GM12878 (cell line): ENCODE measurements at regions not wholly inside any gene's neighbourhood (a gene's known extent, or its start where the extent isn't known, plus 50 kb on each side); places are given as distances from the start of the nearest gene placed in this dataset.

Experiments used
- ATAC-seq: fragments of 200-7000 bp; cut with Tn5 transposase; 3 replicates; pipeline ENCODE4 v1.9.1; 2020; ENCODE audit warnings: mild to moderate bottlenecking, moderate library complexity
- BruUV-seq: library from RNA; stranded (reverse); fragments of 400-500 nt; replicated peaks from 2 replicates; lab custom pipeline; 2021; lab: Mats Ljungman, UMichigan
- CTCF ChIA-PET: fragments of 300-600 bp; sonication (Branson Sonifier 250); formaldehyde crosslinking; extraction: SDS; loops from one replicate; lab custom pipeline; 2021; ENCODE audit warnings: inconsistent platforms; lab: Yijun Ruan, JAX
- POLR2A ChIA-PET: fragments of 350-600 bp; formaldehyde crosslinking; extraction: SDS; loops from one replicate; lab custom pipeline; 2021; ENCODE audit warnings: inconsistent platforms; lab: Charles Lee
- RAD21 ChIA-PET: fragments of 300-600 bp; sonication (Branson Sonifier 250); formaldehyde crosslinking; loops from one replicate; lab custom pipeline; 2023; ENCODE audit warnings: antibody characterized with exemption; ENCODE audit not compliant: unreplicated experiment; lab: Charles Lee
- SMC1A ChIA-PET: fragments of 300-600 bp; sonication (Branson Sonifier 250); formaldehyde crosslinking; loops from one replicate; lab custom pipeline; 2023; ENCODE audit not compliant: unreplicated experiment, uncharacterized antibody; lab: Charles Lee
- DNase-seq: peaks from one replicate; pipeline ENCODE4 v3.0.0-alpha.2; 2011; ENCODE audit warnings: low read depth, low spot score
- FAIRE-seq: peaks from 3 replicates; lab custom pipeline; 2011; peaks lifted over from hg19 to GRCh38; lab: Jason Lieb, UNC
- H2AFZ ChIP-seq: 2 replicates; pipeline ENCODE4 v1.6.0; 2011; ENCODE audit warnings: low read depth, low read length, control low read depth; ENCODE audit not compliant: control insufficient read depth
- H3K27ac ChIP-seq: 2 replicates; pipeline ENCODE4 v1.5.1; 2011; ENCODE audit warnings: control low read depth; ENCODE audit not compliant: control insufficient read depth, insufficient read depth
- H3K27me3 ChIP-seq, 2 experiments: replicated peaks in 1 of 2; 2 replicates each; pipeline versions ENCODE4 v1.6.0 to v1.6.1; 2011; ENCODE audit warnings: low read length in 1 of 2; ENCODE audit not compliant: control insufficient read depth in 2 of 2, insufficient read depth in 2 of 2
- H3K36me3 ChIP-seq, 2 experiments: 2 replicates each; pipeline ENCODE4 v1.5.1; 2011; ENCODE audit warnings: low read length in 1 of 2; ENCODE audit not compliant: control insufficient read depth in 2 of 2, insufficient read depth in 2 of 2
- H3K4me1 ChIP-seq: 2 replicates; pipeline ENCODE4 v1.6.1; 2011; ENCODE audit warnings: mild to moderate bottlenecking, low read length, moderate library complexity, mixed read lengths; ENCODE audit not compliant: control insufficient read depth, insufficient read depth
- H3K4me2 ChIP-seq: 2 replicates; pipeline ENCODE4 v1.6.0; 2011; ENCODE audit warnings: control low read depth; ENCODE audit not compliant: control insufficient read depth, insufficient read depth
- H3K4me3 ChIP-seq: fragments of 200-600 bp; sonication (generic); 2 replicates; pipeline ENCODE4 v1.5.1; 2016
- H3K79me2 ChIP-seq: 2 replicates; pipeline ENCODE4 v1.6.0; 2011; ENCODE audit warnings: low read length; ENCODE audit not compliant: control insufficient read depth, insufficient read depth
- H3K9ac ChIP-seq: 2 replicates; pipeline ENCODE4 v1.8.0; 2011; ENCODE audit warnings: low read length, control low read depth, mixed read lengths; ENCODE audit not compliant: control insufficient read depth, insufficient read depth
- H3K9me3 ChIP-seq: replicated peaks from 3 replicates; pipeline ENCODE4 v1.5.1; 2011; ENCODE audit warnings: mild to moderate bottlenecking, low read length; ENCODE audit not compliant: control insufficient read depth, insufficient read depth
- H4K20me1 ChIP-seq: 2 replicates; pipeline ENCODE4 v1.6.0; 2011; ENCODE audit not compliant: control insufficient read depth, insufficient read depth
- FOXK2 ChIP-seq: fragments of 450-650 bp; IDR thresholded peaks from 2 replicates; pipeline ENCODE4 v1.6.1; 2017; ENCODE audit warnings: mild to moderate bottlenecking, moderate library complexity
- PAX8 ChIP-seq: fragments of 450-650 bp; IDR thresholded peaks from 2 replicates; pipeline ENCODE4 v1.6.1; 2017; ENCODE audit warnings: mild to moderate bottlenecking, moderate library complexity
- RELA ChIP-seq: fragments of 450-650 bp; IDR thresholded peaks from 2 replicates; pipeline ENCODE4 v1.8.0; 2014; ENCODE audit warnings: borderline replicate concordance; ENCODE audit not compliant: partially characterized antibody
- ZBTB4 ChIP-seq: fragments of 450-650 bp; formaldehyde crosslinking; IDR thresholded peaks from 2 replicates; pipeline ENCODE4 v1.4.0; 2022; ENCODE audit warnings: mild to moderate bottlenecking, moderate library complexity
- WGBS: methylation state at CpG from one replicate; pipeline ENCODE4 v1.1.6; 2016; ENCODE audit warnings: low lambda C conversion rate; ENCODE audit not compliant: insufficient replicate concordance, insufficient coverage; ENCODE audit errors: missing lambda C conversion rate; 5-methylcytosine and 5-hydroxymethylcytosine counted together
- in situ Hi-C: fragments of 300-500 bp; cut with MboI; formaldehyde crosslinking; loops from 9 replicates; pipeline ENCODE4 v1.14.3; 2018; ENCODE audit warnings: mixed read lengths
- intact Hi-C: fragments of 100-400 bp; cut with micrococcal nuclease; formaldehyde crosslinking; loops from one replicate; pipeline ENCODE4 v1.14.2; 2022; ENCODE audit not compliant: unreplicated experiment
- TF ChIP-seq, protein P1 (sequence below): IDR thresholded peaks from 2 replicates; pipeline ENCODE4 v1.6.1; 2012; ENCODE audit warnings: low read depth, low read length, improper control_type of control experiment
- TF ChIP-seq, protein P2 (sequence below): IDR thresholded peaks from 2 replicates; pipeline ENCODE4 v1.6.1; 2012; ENCODE audit warnings: mild to moderate bottlenecking, low read depth, low read length

DNA sequence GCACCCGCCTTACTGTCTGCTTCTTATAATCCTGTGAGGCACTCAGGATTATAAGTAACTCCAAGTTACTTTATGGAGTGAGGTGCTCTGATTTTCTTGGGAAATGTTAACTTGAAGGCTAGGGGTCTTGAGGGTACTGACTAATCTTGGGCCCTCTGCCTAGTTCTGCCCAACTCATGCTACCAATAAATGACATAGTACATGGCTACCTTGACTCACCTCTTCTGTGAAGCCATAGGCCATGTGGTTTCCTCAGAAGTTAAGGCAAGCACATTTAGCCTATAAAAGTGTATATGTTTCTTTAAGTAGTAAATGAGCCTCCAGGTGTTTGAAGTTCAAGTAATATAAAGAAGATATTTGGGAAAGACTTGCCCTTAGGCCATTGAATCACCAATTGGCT lies 99.8 kb upstream of the CASK start:
- Histone ChIP-seq H3K4me1 (no peaks in the 10 kb centered on the region), H3K27me3 (no peaks in the 10 kb centered on the region), H3K79me2 (no peaks in the 10 kb centered on the region), H4K20me1 (no peaks in the 10 kb centered on the region), H3K9ac (no peak overlapping the region), H3K4me2 (no peak overlapping the region), H3K27ac (no peak overlapping the region), H3K36me3 (no peaks in the 10 kb centered on the region), H2AFZ (no peak overlapping the region), H3K9me3 (no peaks in the 10 kb centered on the region; the same call in 2 of the 3 replicates), H3K4me3 (no peak overlapping the region)
- CTCF ChIA-PET: no interaction called here
- BruUV-seq: no TSS peak
- TF ChIP-seq FOXK2: no peak
- TF ChIP-seq RELA: no peak
- TF ChIP-seq PAX8: no peak
- TF ChIP-seq ZBTB4 (CRISPR knock-in tag): no peak
- TF ChIP-seq, protein P1, sequence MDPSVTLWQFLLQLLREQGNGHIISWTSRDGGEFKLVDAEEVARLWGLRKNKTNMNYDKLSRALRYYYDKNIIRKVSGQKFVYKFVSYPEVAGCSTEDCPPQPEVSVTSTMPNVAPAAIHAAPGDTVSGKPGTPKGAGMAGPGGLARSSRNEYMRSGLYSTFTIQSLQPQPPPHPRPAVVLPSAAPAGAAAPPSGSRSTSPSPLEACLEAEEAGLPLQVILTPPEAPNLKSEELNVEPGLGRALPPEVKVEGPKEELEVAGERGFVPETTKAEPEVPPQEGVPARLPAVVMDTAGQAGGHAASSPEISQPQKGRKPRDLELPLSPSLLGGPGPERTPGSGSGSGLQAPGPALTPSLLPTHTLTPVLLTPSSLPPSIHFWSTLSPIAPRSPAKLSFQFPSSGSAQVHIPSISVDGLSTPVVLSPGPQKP: no peak
- TF ChIP-seq, protein P2, sequence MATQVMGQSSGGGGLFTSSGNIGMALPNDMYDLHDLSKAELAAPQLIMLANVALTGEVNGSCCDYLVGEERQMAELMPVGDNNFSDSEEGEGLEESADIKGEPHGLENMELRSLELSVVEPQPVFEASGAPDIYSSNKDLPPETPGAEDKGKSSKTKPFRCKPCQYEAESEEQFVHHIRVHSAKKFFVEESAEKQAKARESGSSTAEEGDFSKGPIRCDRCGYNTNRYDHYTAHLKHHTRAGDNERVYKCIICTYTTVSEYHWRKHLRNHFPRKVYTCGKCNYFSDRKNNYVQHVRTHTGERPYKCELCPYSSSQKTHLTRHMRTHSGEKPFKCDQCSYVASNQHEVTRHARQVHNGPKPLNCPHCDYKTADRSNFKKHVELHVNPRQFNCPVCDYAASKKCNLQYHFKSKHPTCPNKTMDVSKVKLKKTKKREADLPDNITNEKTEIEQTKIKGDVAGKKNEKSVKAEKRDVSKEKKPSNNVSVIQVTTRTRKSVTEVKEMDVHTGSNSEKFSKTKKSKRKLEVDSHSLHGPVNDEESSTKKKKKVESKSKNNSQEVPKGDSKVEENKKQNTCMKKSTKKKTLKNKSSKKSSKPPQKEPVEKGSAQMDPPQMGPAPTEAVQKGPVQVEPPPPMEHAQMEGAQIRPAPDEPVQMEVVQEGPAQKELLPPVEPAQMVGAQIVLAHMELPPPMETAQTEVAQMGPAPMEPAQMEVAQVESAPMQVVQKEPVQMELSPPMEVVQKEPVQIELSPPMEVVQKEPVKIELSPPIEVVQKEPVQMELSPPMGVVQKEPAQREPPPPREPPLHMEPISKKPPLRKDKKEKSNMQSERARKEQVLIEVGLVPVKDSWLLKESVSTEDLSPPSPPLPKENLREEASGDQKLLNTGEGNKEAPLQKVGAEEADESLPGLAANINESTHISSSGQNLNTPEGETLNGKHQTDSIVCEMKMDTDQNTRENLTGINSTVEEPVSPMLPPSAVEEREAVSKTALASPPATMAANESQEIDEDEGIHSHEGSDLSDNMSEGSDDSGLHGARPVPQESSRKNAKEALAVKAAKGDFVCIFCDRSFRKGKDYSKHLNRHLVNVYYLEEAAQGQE: no peak
- FAIRE-seq (no peak), ATAC-seq (no peak), DNase-seq (no peak)
- SMC1A ChIA-PET: no interaction called here
- intact Hi-C loops (no loop called here), in situ Hi-C loops (no loop called here)
- 54% methylated on average over 1 of the region's 1 CpG for WGBS
- POLR2A ChIA-PET: no interaction called here
- RAD21 ChIA-PET: no interaction called here
